ENCODE measurements at regions not wholly inside any gene's neighbourhood (a gene's known extent, or its start where the extent isn't known, plus 50 kb on each side); places are given as distances from the start of the nearest gene placed in this dataset.

GRCh38 chr6:148203970-148204369, 138.7 kb upstream of the SASH1 start:
- DNase-seq (ENCODE audit: low read depth), result peak; percentile 11

GRCh38 chr6:148208298-148208697, 134.3 kb upstream of the SASH1 start:
- DNase-seq (ENCODE audit: low read depth), result no peak

GRCh38 chr6:148211777-148212324, 130.8 kb upstream of the SASH1 start:
- DNase-seq (ENCODE audit: low read depth), result no peak

- DNase-seq (ENCODE audit: low read depth), result no peak
Measured at GRCh38 chr6:148212366-148212765, 130.3 kb upstream of the SASH1 start.

GRCh38 chr6:148213366-148213765, 129.3 kb upstream of the SASH1 start:
- DNase-seq (ENCODE audit: low read depth), result no peak

GRCh38 chr6:148214667-148215066, 128.0 kb upstream of the SASH1 start:
- no peak for DNase-seq (ENCODE audit: low read depth)

GRCh38 chr6:148217051-148217450, 125.6 kb upstream of the SASH1 start:
- no peak for DNase-seq (ENCODE audit: low read depth)

- DNase-seq (ENCODE audit: low read depth), result no peak
Measured at GRCh38 chr6:148217921-148218320, 124.7 kb upstream of the SASH1 start.

- no peak for DNase-seq (ENCODE audit: low read depth)
Measured at GRCh38 chr6:148218542-148219258, 123.9 kb upstream of the SASH1 start.

GRCh38 chr6:148221196-148221979, 121.2 kb upstream of the SASH1 start:
- no peak for DNase-seq (ENCODE audit: low read depth)

- DNase-seq (ENCODE audit: low read depth), result no peak
Measured at GRCh38 chr6:148222376-148222775, 120.3 kb upstream of the SASH1 start.

- no peak for DNase-seq (ENCODE audit: low read depth)
Measured at GRCh38 chr6:148222846-148223245, 119.8 kb upstream of the SASH1 start.

GRCh38 chr6:148223424-148223842, 119.2 kb upstream of the SASH1 start:
- DNase-seq (ENCODE audit: low read depth), result no peak

- DNase-seq (ENCODE audit: low read depth), result no peak
Measured at GRCh38 chr6:148225871-148226270, 116.8 kb upstream of the SASH1 start.

GRCh38 chr6:148226284-148226683, 116.4 kb upstream of the SASH1 start:
- no peak for DNase-seq (ENCODE audit: low read depth)

- DNase-seq (ENCODE audit: low read depth), result no peak
Measured at GRCh38 chr6:148231572-148231971, 111.1 kb upstream of the SASH1 start.

- no peak for DNase-seq (ENCODE audit: low read depth)
Measured at GRCh38 chr6:148235446-148235845, 107.2 kb upstream of the SASH1 start.

- DNase-seq (ENCODE audit: low read depth), result no peak
Measured at GRCh38 chr6:148238713-148239112, 103.9 kb upstream of the SASH1 start.

GRCh38 chr6:148239215-148239614, 103.4 kb upstream of the SASH1 start:
- DNase-seq (ENCODE audit: low read depth), result no peak

- no peak for DNase-seq (ENCODE audit: low read depth)
Measured at GRCh38 chr6:148239801-148240460, 102.7 kb upstream of the SASH1 start.

- no peak for DNase-seq (ENCODE audit: low read depth)
Measured at GRCh38 chr6:148240461-148240840, 102.2 kb upstream of the SASH1 start.

- no peak for DNase-seq (ENCODE audit: low read depth)
Measured at GRCh38 chr6:148240861-148241477, 101.7 kb upstream of the SASH1 start.

All from forelimb muscle (tissue), 1 donor.